ENCODE measurements at regions not wholly inside any gene's neighbourhood (a gene's known extent, or its start where the extent isn't known, plus 50 kb on each side); places are given as distances from the start of the nearest gene placed in this dataset.

- 19% methylated on average over 5 of the region's 9 CpGs for WGBS (ENCODE audit: insufficient coverage)
- ATAC-seq (ENCODE audit: low read depth), result no peak
- Histone ChIP-seq H3K27me3 (replicated peaks in 1 of 4; ENCODE audit: control extremely low read depth in 1 of 4, control insufficient read depth in 3 of 4, insufficient read depth in 4 of 4, low read length in 3 of 4) (no peaks in the 10 kb centered on the region), H3K4me2 (replicated peaks; ENCODE audit: low read depth, low read length, poor library complexity, severe bottlenecking) (no peak overlapping the region), H3K4me1 (ENCODE audit: control insufficient read depth in 2 of 2, insufficient read depth in 2 of 2, low read length in 2 of 2) (no peaks in the 10 kb centered on the region), H3K9ac (ENCODE audit: low read length) (no peak overlapping the region), H3K27ac (ENCODE audit: low read length in 2 of 2) (no peak overlapping the region), H3K4me3 (ENCODE audit: control extremely low read depth in 1 of 5, extremely low read depth in 1 of 5, insufficient read depth in 1 of 5, low read depth in 2 of 5, low read length in 4 of 5) (no peak overlapping the region), H2AFZ (ENCODE audit: insufficient read depth, low read depth, low read length, poor library complexity, severe bottlenecking) (no peak overlapping the region), H3K9me3 (ENCODE audit: control extremely low read depth in 1 of 3, control insufficient read depth in 2 of 3, insufficient read depth in 1 of 3, low read length in 2 of 3) (peaks cover 0 to 9% (median 0%) of the 10 kb centered on the region in 3 donors), H3K36me3 (replicated peaks in 1 of 2; ENCODE audit: control extremely low read depth in 1 of 2, control insufficient read depth in 1 of 2, extremely low read depth in 1 of 2, insufficient read depth in 2 of 2, low read length in 1 of 2) (no peaks in the 10 kb centered on the region), H4K20me1 (ENCODE audit: control insufficient read depth, insufficient read depth, low read length, poor library complexity, severe bottlenecking) (no peaks in the 10 kb centered on the region), H3K79me2 (ENCODE audit: control insufficient read depth, insufficient read depth, low read length) (no peaks in the 10 kb centered on the region)
- Mint-ChIP-seq H3K4me1 (no peaks in the 10 kb centered on the region), H3K9me3 (ENCODE audit: insufficient read depth) (peaks cover 3% of the 10 kb centered on the region), H3K4me3 (no peak overlapping the region), H3K27me3 (peaks cover 6% of the 10 kb centered on the region), H3K27ac (no peak overlapping the region)
- intact Hi-C loops (cut with micrococcal nuclease), result no loop called here
- TF ChIP-seq CTCF (IDR thresholded peaks at IDR 0.05) (no peak), EZH2 (IDR thresholded peaks at IDR 0.05; ENCODE audit: borderline replicate concordance, insufficient read depth, low read depth, low read length, poor library complexity, severe bottlenecking) (no peak)
- CTCF ChIA-PET, result no interaction called here
- DNase-seq, result no peak
- POLR2A ChIA-PET, result no interaction called here
These were observed 181.9 kb downstream of the FGF18 start for GRCh38 chr5:171601266-171601881.

GRCh38 chr5:171603591-171603990 is 182.0 kb upstream of the SMIM23 start:
- ATAC-seq (ENCODE audit: low read depth) (no peak), DNase-seq (no peak)
- TF ChIP-seq CTCF (IDR thresholded peaks at IDR 0.05), result no peak
- TF ChIP-seq EZH2 (IDR thresholded peaks at IDR 0.05; ENCODE audit: borderline replicate concordance, insufficient read depth, low read depth, low read length, poor library complexity, severe bottlenecking), result no peak
- H3K9ac ChIP-seq (ENCODE audit: low read length), result no peak overlapping the region
- Mint-ChIP-seq H3K9me3 (ENCODE audit: insufficient read depth) (peaks cover 6% of the 10 kb centered on the region), H3K4me3 (no peak overlapping the region), H3K27ac (no peak overlapping the region), H3K4me1 (no peaks in the 10 kb centered on the region), H3K27me3 (peaks cover 4% of the 10 kb centered on the region)
- H2AFZ ChIP-seq (ENCODE audit: insufficient read depth, low read depth, low read length, poor library complexity, severe bottlenecking), result no peak overlapping the region
- no peaks in the 10 kb centered on the region for H3K27me3 ChIP-seq (replicated peaks in 1 of 4; ENCODE audit: control extremely low read depth in 1 of 4, control insufficient read depth in 3 of 4, insufficient read depth in 4 of 4, low read length in 3 of 4)
- peaks cover 0 to 3% (median 0%) of the 10 kb centered on the region in 3 donors for H3K9me3 ChIP-seq (ENCODE audit: control extremely low read depth in 1 of 3, control insufficient read depth in 2 of 3, insufficient read depth in 1 of 3, low read length in 2 of 3)
- intact Hi-C loops (cut with micrococcal nuclease), result no loop called here
- POLR2A ChIA-PET, result no interaction called here
- H3K36me3 ChIP-seq (replicated peaks in 1 of 2; ENCODE audit: control extremely low read depth in 1 of 2, control insufficient read depth in 1 of 2, extremely low read depth in 1 of 2, insufficient read depth in 2 of 2, low read length in 1 of 2), result no peaks in the 10 kb centered on the region
- no peak overlapping the region for H3K4me3 ChIP-seq (ENCODE audit: control extremely low read depth in 1 of 5, extremely low read depth in 1 of 5, insufficient read depth in 1 of 5, low read depth in 2 of 5, low read length in 4 of 5)
- WGBS (ENCODE audit: insufficient coverage), result no CpG with 5 or more reads among the region's 2 CpGs
- no peaks in the 10 kb centered on the region for H4K20me1 ChIP-seq (ENCODE audit: control insufficient read depth, insufficient read depth, low read length, poor library complexity, severe bottlenecking)
- no peaks in the 10 kb centered on the region for H3K79me2 ChIP-seq (ENCODE audit: control insufficient read depth, insufficient read depth, low read length)
- H3K4me2 ChIP-seq (replicated peaks; ENCODE audit: low read depth, low read length, poor library complexity, severe bottlenecking), result no peak overlapping the region
- no peaks in the 10 kb centered on the region for H3K4me1 ChIP-seq (ENCODE audit: control insufficient read depth in 2 of 2, insufficient read depth in 2 of 2, low read length in 2 of 2)
- CTCF ChIA-PET, result no interaction called here
- no peak overlapping the region for H3K27ac ChIP-seq (ENCODE audit: low read length in 2 of 2)
